HepG2 (cell line): ENCODE measurements at regions not wholly inside any gene's neighbourhood (a gene's known extent, or its start where the extent isn't known, plus 50 kb on each side); places are given as distances from the start of the nearest gene placed in this dataset.

Experiments
- ATM ChIP-seq: fragments of 450-650 bp; IDR thresholded peaks from 2 replicates; pipeline ENCODE4 v1.7.1; 2017; ENCODE audit warnings: mild to moderate bottlenecking, borderline replicate concordance
- CCAR2 ChIP-seq: fragments of 200-400 bp; formaldehyde crosslinking; optimal IDR thresholded peaks from 2 replicates; pipeline ENCODE3; 2018; ENCODE audit warnings: low read depth, mild to moderate bottlenecking, low read length, moderate library complexity
- GATAD1 ChIP-seq: IDR thresholded peaks from 2 replicates; pipeline ENCODE4 v1.6.1; 2016; ENCODE audit warnings: missing genetic modification reagents, missing compliant biosample characterization
- LCORL ChIP-seq, 2 experiments: fragments of 450-650 bp in 1 of 2; sonication (generic) in 1 of 2; formaldehyde crosslinking in 1 of 2; IDR thresholded peaks; 2 replicates each; pipeline versions ENCODE4 v1.5.0 to v1.6.1; 2017 to 2020; ENCODE audit warnings: antibody characterized with exemption in 1 of 2, missing genetic modification reagents in 1 of 2
- MEIS2 ChIP-seq: sonication (generic); formaldehyde crosslinking; IDR thresholded peaks from 2 replicates; pipeline ENCODE4 v1.9.0; 2021; ENCODE audit warnings: mild to moderate bottlenecking, missing genetic modification reagents
- PAF1 ChIP-seq: IDR thresholded peaks from 2 replicates; pipeline ENCODE4 v1.6.1; 2016; ENCODE audit warnings: missing genetic modification reagents, missing compliant biosample characterization
- RAD21 ChIP-seq: fragments of 450-650 bp; formaldehyde crosslinking; IDR thresholded peaks from 2 replicates; pipeline ENCODE4 v1.5.0; 2020; ENCODE audit warnings: mild to moderate bottlenecking
- REL ChIP-seq: sonication (generic); formaldehyde crosslinking; conservative IDR thresholded peaks from 2 replicates; pipeline ENCODE4 v1.8.0; 2022; ENCODE audit warnings: mild to moderate bottlenecking, missing genetic modification reagents, moderate library complexity
- SMAD3 ChIP-seq: sonication (generic); formaldehyde crosslinking; IDR thresholded peaks from 2 replicates; pipeline ENCODE4 v1.4.0; 2020; ENCODE audit warnings: missing genetic modification reagents
- TBX2 ChIP-seq: sonication (generic); formaldehyde crosslinking; IDR thresholded peaks from 2 replicates; pipeline ENCODE4 v1.5.0; 2020; ENCODE audit warnings: missing genetic modification reagents, mild to moderate bottlenecking, borderline replicate concordance
- ZBTB8A ChIP-seq: sonication (generic); formaldehyde crosslinking; IDR thresholded peaks from 2 replicates; pipeline ENCODE4 v1.4.0; 2020; ENCODE audit warnings: mild to moderate bottlenecking, low read depth, missing genetic modification reagents, borderline replicate concordance
- ZHX1 ChIP-seq: sonication (generic); formaldehyde crosslinking; IDR thresholded peaks from 2 replicates; pipeline ENCODE4 v1.8.1; 2022; ENCODE audit warnings: low read depth, mild to moderate bottlenecking, missing genetic modification reagents
- ZNF317 ChIP-seq: sonication (generic); formaldehyde crosslinking; IDR thresholded peaks from 2 replicates; pipeline ENCODE4 v1.5.0; 2020; ENCODE audit warnings: mild to moderate bottlenecking, missing genetic modification reagents
- ZNF441 ChIP-seq: sonication (generic); formaldehyde crosslinking; IDR thresholded peaks from 2 replicates; pipeline ENCODE4 v1.7.0; 2021; ENCODE audit warnings: missing genetic modification reagents, borderline replicate concordance
- ZNF446 ChIP-seq: sonication (generic); formaldehyde crosslinking; IDR thresholded peaks from 2 replicates; pipeline ENCODE4 v1.5.0; 2020; ENCODE audit warnings: mild to moderate bottlenecking, missing genetic modification reagents
- ZNF691 ChIP-seq: sonication (generic); formaldehyde crosslinking; IDR thresholded peaks from 2 replicates; pipeline ENCODE4 v1.4.0; 2020; ENCODE audit warnings: missing genetic modification reagents, low read depth, mild to moderate bottlenecking, borderline replicate concordance
- ZNF772 ChIP-seq: sonication (generic); formaldehyde crosslinking; IDR thresholded peaks from 2 replicates; pipeline ENCODE4 v1.5.0; 2020; ENCODE audit warnings: mild to moderate bottlenecking, missing genetic modification reagents
- TF ChIP-seq, protein P1 (sequence below): sonication (generic); formaldehyde crosslinking; IDR thresholded peaks from 2 replicates; pipeline ENCODE4 v1.4.0; 2020; ENCODE audit warnings: missing genetic modification reagents, mild to moderate bottlenecking, borderline replicate concordance
- TF ChIP-seq, protein P2 (sequence below): sonication (generic); formaldehyde crosslinking; IDR thresholded peaks from 2 replicates; pipeline ENCODE4 v1.5.0; 2020; ENCODE audit warnings: mild to moderate bottlenecking, missing genetic modification reagents
- TF ChIP-seq, protein P3 (sequence below): IDR thresholded peaks from 2 replicates; pipeline ENCODE4 v1.6.1; 2016; ENCODE audit warnings: mild to moderate bottlenecking, missing biosample characterization, missing genetic modification reagents

DNA sequence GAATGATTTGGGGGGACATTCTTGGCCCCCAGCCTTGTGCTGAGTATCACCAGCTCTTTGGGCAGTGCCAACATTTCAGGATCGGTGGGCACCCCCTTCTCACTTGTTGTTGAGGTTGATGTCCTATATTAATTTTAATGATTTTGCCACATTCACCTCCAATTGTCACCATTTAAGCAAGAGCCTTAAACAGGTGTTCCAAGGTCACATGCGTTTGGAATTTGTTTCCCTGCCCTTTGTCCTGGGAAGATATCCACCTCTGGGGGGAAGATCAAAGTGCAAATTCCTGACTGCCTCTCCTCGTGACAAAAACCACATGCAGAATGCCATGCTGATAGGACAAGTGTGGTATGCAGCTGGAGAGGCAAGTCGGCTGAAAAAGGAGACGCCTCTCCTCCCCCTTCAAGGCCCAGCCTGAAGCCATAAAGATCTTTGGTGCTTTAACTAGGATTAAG, 72.5 kb upstream of the ID2 start (continued):
- TF ChIP-seq, protein P1, sequence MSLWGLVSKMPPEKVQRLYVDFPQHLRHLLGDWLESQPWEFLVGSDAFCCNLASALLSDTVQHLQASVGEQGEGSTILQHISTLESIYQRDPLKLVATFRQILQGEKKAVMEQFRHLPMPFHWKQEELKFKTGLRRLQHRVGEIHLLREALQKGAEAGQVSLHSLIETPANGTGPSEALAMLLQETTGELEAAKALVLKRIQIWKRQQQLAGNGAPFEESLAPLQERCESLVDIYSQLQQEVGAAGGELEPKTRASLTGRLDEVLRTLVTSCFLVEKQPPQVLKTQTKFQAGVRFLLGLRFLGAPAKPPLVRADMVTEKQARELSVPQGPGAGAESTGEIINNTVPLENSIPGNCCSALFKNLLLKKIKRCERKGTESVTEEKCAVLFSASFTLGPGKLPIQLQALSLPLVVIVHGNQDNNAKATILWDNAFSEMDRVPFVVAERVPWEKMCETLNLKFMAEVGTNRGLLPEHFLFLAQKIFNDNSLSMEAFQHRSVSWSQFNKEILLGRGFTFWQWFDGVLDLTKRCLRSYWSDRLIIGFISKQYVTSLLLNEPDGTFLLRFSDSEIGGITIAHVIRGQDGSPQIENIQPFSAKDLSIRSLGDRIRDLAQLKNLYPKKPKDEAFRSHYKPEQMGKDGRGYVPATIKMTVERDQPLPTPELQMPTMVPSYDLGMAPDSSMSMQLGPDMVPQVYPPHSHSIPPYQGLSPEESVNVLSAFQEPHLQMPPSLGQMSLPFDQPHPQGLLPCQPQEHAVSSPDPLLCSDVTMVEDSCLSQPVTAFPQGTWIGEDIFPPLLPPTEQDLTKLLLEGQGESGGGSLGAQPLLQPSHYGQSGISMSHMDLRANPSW (CRISPR knock-in tag) = peak; percentile 93; the same call in 1 of the 2 replicates
- peak; percentile 54; the same call in 1 of the 2 replicates for TF ChIP-seq SMAD3 (CRISPR knock-in tag)
- TF ChIP-seq GATAD1 (CRISPR knock-in tag) = peak; percentile 77
- no peak for TF ChIP-seq REL (CRISPR knock-in tag)
- TF ChIP-seq ZNF691 = peak; percentile 58; the same call in 1 of the 2 replicates
- TF ChIP-seq ZHX1 = peak; percentile 69
- TF ChIP-seq PAF1 (CRISPR knock-in tag) = no peak
- TF ChIP-seq ZNF446 (CRISPR knock-in tag) = no peak
- peak; percentile 75; the same call in 1 of the 2 replicates for TF ChIP-seq LCORL (IDR thresholded peaks at IDR 0.05)
- TF ChIP-seq LCORL (CRISPR knock-in tag; IDR thresholded peaks at IDR 0.05) = peak; percentile 99
- TF ChIP-seq CCAR2 = no peak
- TF ChIP-seq RAD21 = peak; percentile 36; the same call in 1 of the 2 replicates
- peak; percentile 85 for TF ChIP-seq MEIS2
- peak; percentile 69; the same call in 1 of the 2 replicates for TF ChIP-seq ZNF317 (CRISPR knock-in tag)
- no peak for TF ChIP-seq ATM
- TF ChIP-seq, protein P2, sequence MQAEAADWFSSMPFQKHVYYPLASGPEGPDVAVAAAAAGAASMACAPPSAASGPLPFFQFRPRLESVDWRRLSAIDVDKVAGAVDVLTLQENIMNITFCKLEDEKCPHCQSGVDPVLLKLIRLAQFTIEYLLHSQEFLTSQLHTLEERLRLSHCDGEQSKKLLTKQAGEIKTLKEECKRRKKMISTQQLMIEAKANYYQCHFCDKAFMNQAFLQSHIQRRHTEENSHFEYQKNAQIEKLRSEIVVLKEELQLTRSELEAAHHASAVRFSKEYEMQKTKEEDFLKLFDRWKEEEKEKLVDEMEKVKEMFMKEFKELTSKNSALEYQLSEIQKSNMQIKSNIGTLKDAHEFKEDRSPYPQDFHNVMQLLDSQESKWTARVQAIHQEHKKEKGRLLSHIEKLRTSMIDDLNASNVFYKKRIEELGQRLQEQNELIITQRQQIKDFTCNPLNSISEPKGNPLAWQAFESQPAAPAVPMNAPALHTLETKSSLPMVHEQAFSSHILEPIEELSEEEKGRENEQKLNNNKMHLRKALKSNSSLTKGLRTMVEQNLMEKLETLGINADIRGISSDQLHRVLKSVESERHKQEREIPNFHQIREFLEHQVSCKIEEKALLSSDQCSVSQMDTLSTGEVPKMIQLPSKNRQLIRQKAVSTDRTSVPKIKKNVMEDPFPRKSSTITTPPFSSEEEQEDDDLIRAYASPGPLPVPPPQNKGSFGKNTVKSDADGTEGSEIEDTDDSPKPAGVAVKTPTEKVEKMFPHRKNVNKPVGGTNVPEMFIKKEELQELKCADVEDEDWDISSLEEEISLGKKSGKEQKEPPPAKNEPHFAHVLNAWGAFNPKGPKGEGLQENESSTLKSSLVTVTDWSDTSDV (CRISPR knock-in tag) = no peak
- TF ChIP-seq ZNF772 = peak; percentile 87
- TF ChIP-seq, protein P3, sequence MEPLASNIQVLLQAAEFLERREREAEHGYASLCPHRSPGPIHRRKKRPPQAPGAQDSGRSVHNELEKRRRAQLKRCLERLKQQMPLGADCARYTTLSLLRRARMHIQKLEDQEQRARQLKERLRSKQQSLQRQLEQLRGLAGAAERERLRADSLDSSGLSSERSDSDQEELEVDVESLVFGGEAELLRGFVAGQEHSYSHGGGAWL = peak; percentile 75; the same call in 1 of the 2 replicates
- TF ChIP-seq ZNF441 (CRISPR knock-in tag) = peak; percentile 81; the same call in 1 of the 2 replicates
- no peak for TF ChIP-seq ZBTB8A (CRISPR knock-in tag)
- peak; percentile 90 for TF ChIP-seq TBX2 (CRISPR knock-in tag)
